Stimulated activated CD4-positive, alpha-beta T cell treated with anti-CD3 and anti-CD28 coated beads, Interleukin-1b, Interleukin-23, amount 100 ng/mL, for 48 hours (primary cell): ENCODE measurements at regions not wholly inside any gene's neighbourhood (a gene's known extent, or its start where the extent isn't known, plus 50 kb on each side); places are given as distances from the start of the nearest gene placed in this dataset.
"Not testable (repeated sequence)": the region's sequence is repeated elsewhere in the genome, so short reads cannot be mapped to it uniquely, and the experiment has no call there.

Source experiments
- DNase-seq: peaks from one replicate; pipeline ENCODE4 v3.0.0-alpha.2; 2020

- DNase-seq = no peak
Measured at GRCh38 chr14:38389681-38390080, 133.8 kb upstream of the CLEC14A start.

- no peak for DNase-seq
Measured at GRCh38 chr14:38387821-38388220, 131.9 kb upstream of the CLEC14A start.

- no peak for DNase-seq
Measured at GRCh38 chr14:38385836-38386235, 129.9 kb upstream of the CLEC14A start.

- DNase-seq = no peak
Measured at GRCh38 chr14:38385343-38385742, 129.4 kb upstream of the CLEC14A start.

GRCh38 chr14:38384741-38385140 is 128.8 kb upstream of the CLEC14A start:
- DNase-seq = no peak

- no peak for DNase-seq
Measured at GRCh38 chr14:38367922-38368321, 112.0 kb upstream of the CLEC14A start.

GRCh38 chr14:38366374-38366773 is 110.5 kb upstream of the CLEC14A start:
- DNase-seq = no peak

GRCh38 chr14:38363217-38363616 is 107.3 kb upstream of the CLEC14A start:
- no peak for DNase-seq

- no peak for DNase-seq
Measured at GRCh38 chr14:38357557-38357956, 101.7 kb upstream of the CLEC14A start.

- DNase-seq = not testable (repeated sequence)
Measured at GRCh38 chr14:38355473-38355872, 99.6 kb upstream of the CLEC14A start.

- no peak for DNase-seq
Measured at GRCh38 chr14:38350102-38350501, 94.2 kb upstream of the CLEC14A start.

- DNase-seq = no peak
Measured at GRCh38 chr14:38342803-38343202, 86.9 kb upstream of the CLEC14A start.

GRCh38 chr14:38339696-38340095 is 83.8 kb upstream of the CLEC14A start:
- no peak for DNase-seq

- no peak for DNase-seq
Measured at GRCh38 chr14:38336298-38336697, 80.4 kb upstream of the CLEC14A start.

GRCh38 chr14:38330275-38330674 is 74.4 kb upstream of the CLEC14A start:
- no peak for DNase-seq

- no peak for DNase-seq
Measured at GRCh38 chr14:38329246-38329645, 73.4 kb upstream of the CLEC14A start.

- no peak for DNase-seq
Measured at GRCh38 chr14:38316922-38317321, 61.0 kb upstream of the CLEC14A start.

- no peak for DNase-seq
Measured at GRCh38 chr14:38311655-38312054, 55.8 kb upstream of the CLEC14A start.

- no peak for DNase-seq
Measured at GRCh38 chr14:38310420-38310995, 54.6 kb upstream of the CLEC14A start.

- no peak for DNase-seq
Measured at GRCh38 chr14:38309522-38310277, 53.8 kb upstream of the CLEC14A start.
